Upper lobe of left lung (tissue), 4 donors: ENCODE measurements at regions not wholly inside any gene's neighbourhood (a gene's known extent, or its start where the extent isn't known, plus 50 kb on each side); places are given as distances from the start of the nearest gene placed in this dataset.

ENCODE experiments used
- CTCF ChIP-seq, 6 experiments: fragments of 450-650 bp in 4 of 6; fragments of 200-600 bp in 2 of 6; sonication (generic) in 2 of 6; IDR thresholded peaks; one replicate each; pipeline ENCODE4 v1.5.1; 2016 to 2019; ENCODE audit warnings: antibody characterized with exemption in 6 of 6
- POLR2A ChIP-seq, 4 donors: fragments of 450-650 bp; IDR thresholded peaks; one replicate each; pipeline ENCODE4 v1.5.1; 2016 to 2017; ENCODE audit warnings: antibody characterized with exemption in 4 of 4, mild to moderate bottlenecking in 2 of 4

- no peak for TF ChIP-seq CTCF (IDR thresholded peaks at IDR 0.05)
- no peak for TF ChIP-seq POLR2A (IDR thresholded peaks at IDR 0.05)
These were observed 150.8 kb downstream of the SOX9 start for GRCh38 chr17:72271603-72272002.
